ENCODE measurements at regions not wholly inside any gene's neighbourhood (a gene's known extent, or its start where the extent isn't known, plus 50 kb on each side); places are given as distances from the start of the nearest gene placed in this dataset.

- TF ChIP-seq CTCF (IDR thresholded peaks at IDR 0.05; ENCODE audit: poor library complexity) (no peak), EZH2 (IDR thresholded peaks at IDR 0.05; ENCODE audit: borderline replicate concordance) (no peak), EZH2phosphoT487 (IDR thresholded peaks at IDR 0.05; ENCODE audit: low read depth, severe bottlenecking, unreplicated experiment) (no peak)
Measured at GRCh38 chr16:20153444-20153843, 79.8 kb upstream of the GPR139 start.

Measured in hepatocyte (in vitro differentiated cells).